ENCODE measurements at regions not wholly inside any gene's neighbourhood (a gene's known extent, or its start where the extent isn't known, plus 50 kb on each side); places are given as distances from the start of the nearest gene placed in this dataset.

GRCh38 chr3:27641271-27641800, 80.8 kb downstream of the EOMES start:
- no peak for TF ChIP-seq CTCF (IDR thresholded peaks at IDR 0.05)
- no peak for TF ChIP-seq POLR2A (IDR thresholded peaks at IDR 0.05)
- no peak for TF ChIP-seq EP300 (IDR thresholded peaks at IDR 0.05)

Measured in ovary (tissue), 3 donors.